ENCODE measurements at regions not wholly inside any gene's neighbourhood (a gene's known extent, or its start where the extent isn't known, plus 50 kb on each side); places are given as distances from the start of the nearest gene placed in this dataset.

GRCh38 chrX:39551762-39552161, 546.0 kb downstream of the BCOR start:
- TF ChIP-seq CTCF (IDR thresholded peaks at IDR 0.05; ENCODE audit: unreplicated experiment) = no peak
- Mint-ChIP-seq H3K4me1 (ENCODE audit: low read depth) (no peaks in the 10 kb centered on the region), H3K27ac (no peak overlapping the region), H3K4me3 (ENCODE audit: low read depth) (no peak overlapping the region), H3K9me3 (ENCODE audit: low read depth) (peaks cover 28% of the 10 kb centered on the region), H3K27me3 (no peaks in the 10 kb centered on the region), H3K36me3 (ENCODE audit: insufficient read depth) (no peaks in the 10 kb centered on the region)
- no peak for DNase-seq (ENCODE audit: low spot score, unreplicated experiment)

GRCh38 chrX:39555431-39555830, 542.3 kb downstream of the BCOR start:
- no peaks in the 10 kb centered on the region for H3K36me3 Mint-ChIP-seq (ENCODE audit: insufficient read depth)
- H3K9me3 Mint-ChIP-seq (ENCODE audit: low read depth) = peaks cover 21% of the 10 kb centered on the region
- no peaks in the 10 kb centered on the region for H3K27me3 Mint-ChIP-seq
- no peaks in the 10 kb centered on the region for H3K4me1 Mint-ChIP-seq (ENCODE audit: low read depth)
- H3K4me3 Mint-ChIP-seq (ENCODE audit: low read depth) = no peak overlapping the region
- no peak for TF ChIP-seq CTCF (IDR thresholded peaks at IDR 0.05; ENCODE audit: unreplicated experiment)
- H3K27ac Mint-ChIP-seq = no peak overlapping the region
- DNase-seq (ENCODE audit: low spot score, unreplicated experiment) = no peak

- H3K27ac Mint-ChIP-seq = no peak overlapping the region
- peaks cover 21% of the 10 kb centered on the region for H3K9me3 Mint-ChIP-seq (ENCODE audit: low read depth)
- no peaks in the 10 kb centered on the region for H3K27me3 Mint-ChIP-seq
- no peak for TF ChIP-seq CTCF (IDR thresholded peaks at IDR 0.05; ENCODE audit: unreplicated experiment)
- no peaks in the 10 kb centered on the region for H3K36me3 Mint-ChIP-seq (ENCODE audit: insufficient read depth)
- no peak overlapping the region for H3K4me3 Mint-ChIP-seq (ENCODE audit: low read depth)
- no peaks in the 10 kb centered on the region for H3K4me1 Mint-ChIP-seq (ENCODE audit: low read depth)
- DNase-seq (ENCODE audit: low spot score, unreplicated experiment) = no peak
These were observed 541.7 kb downstream of the BCOR start for GRCh38 chrX:39556056-39556455.

GRCh38 chrX:39559229-39559628, 538.5 kb downstream of the BCOR start:
- peaks cover 21% of the 10 kb centered on the region for H3K9me3 Mint-ChIP-seq (ENCODE audit: low read depth)
- no peak overlapping the region for H3K4me3 Mint-ChIP-seq (ENCODE audit: low read depth)
- H3K27ac Mint-ChIP-seq = no peak overlapping the region
- TF ChIP-seq CTCF (IDR thresholded peaks at IDR 0.05; ENCODE audit: unreplicated experiment) = no peak
- H3K4me1 Mint-ChIP-seq (ENCODE audit: low read depth) = no peaks in the 10 kb centered on the region
- no peak for DNase-seq (ENCODE audit: low spot score, unreplicated experiment)
- no peaks in the 10 kb centered on the region for H3K27me3 Mint-ChIP-seq
- H3K36me3 Mint-ChIP-seq (ENCODE audit: insufficient read depth) = no peaks in the 10 kb centered on the region

GRCh38 chrX:39560271-39560670, 537.5 kb downstream of the BCOR start:
- DNase-seq (ENCODE audit: low spot score, unreplicated experiment) = no peak
- Mint-ChIP-seq H3K36me3 (ENCODE audit: insufficient read depth) (no peaks in the 10 kb centered on the region), H3K27me3 (no peaks in the 10 kb centered on the region), H3K4me1 (ENCODE audit: low read depth) (no peaks in the 10 kb centered on the region), H3K9me3 (ENCODE audit: low read depth) (peaks cover 19% of the 10 kb centered on the region), H3K4me3 (ENCODE audit: low read depth) (no peak overlapping the region), H3K27ac (no peak overlapping the region)
- TF ChIP-seq CTCF (IDR thresholded peaks at IDR 0.05; ENCODE audit: unreplicated experiment) = no peak
